Left cardiac atrium (tissue), 4 donors: ENCODE measurements at regions not wholly inside any gene's neighbourhood (a gene's known extent, or its start where the extent isn't known, plus 50 kb on each side); places are given as distances from the start of the nearest gene placed in this dataset.

Source experiments
- ATAC-seq, 2 donors: fragments of 200-7000 bp; cut with Tn5 transposase; one replicate each; pipeline ENCODE4 v1.9.1; 2020; ENCODE audit warnings: mild to moderate bottlenecking in 2 of 2, moderate library complexity in 2 of 2
- DNase-seq: peaks from one replicate; pipeline ENCODE4 v3.0.0-alpha.2; 2020
- intact Hi-C, 2 donors: fragments of 100-400 bp; cut with DNase I; formaldehyde crosslinking; loops; one replicate each; pipeline versions ENCODE4 v1.14.1 to v1.15.1; 2022 to 2023
- donor health status: DM: no; HTN: yes; CAD: no.
- donor health status: DM: no; HTN: yes; CAD: no; lungs with severe emphysema.
- donor health status: DM: yes; HTN: yes; CAD: no.
- donor health status: Dilated cardiomyopathy.

- intact Hi-C loops = no loop called here
- DNase-seq = no peak
- ATAC-seq = no peak
Observed at GRCh38 chr11:37406651-37407050, 808.6 kb upstream of the RAG2 start.

- DNase-seq (no peak), ATAC-seq (no peak)
- intact Hi-C loops = no loop called here
Observed at GRCh38 chr11:37404231-37404630, 806.2 kb upstream of the RAG2 start.

DNA sequence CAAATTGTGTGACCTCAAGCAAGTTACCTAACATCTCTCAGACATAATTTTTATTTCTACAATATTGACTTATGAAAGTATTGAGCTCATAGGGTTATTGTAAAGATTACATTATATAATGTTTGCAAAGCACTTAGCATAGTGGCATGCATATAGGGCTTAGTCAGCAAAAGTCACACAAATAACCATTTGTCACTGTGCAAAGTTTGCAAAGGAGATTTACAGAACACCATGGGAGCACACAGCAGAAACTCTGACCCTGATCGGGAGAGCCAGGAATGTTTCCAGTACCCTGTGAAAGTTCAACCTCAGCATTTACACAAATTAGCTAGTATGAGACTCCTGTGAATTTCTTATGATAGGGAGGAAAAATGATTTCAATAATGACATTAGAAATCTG, 804.6 kb upstream of the RAG2 start:
- ATAC-seq (no peak), DNase-seq (no peak)
- intact Hi-C loops = no loop called here

GRCh38 chr11:37394236-37394870, 796.3 kb upstream of the RAG2 start:
- no peak for DNase-seq
- intact Hi-C loops = no loop called here
- no peak for ATAC-seq

DNA sequence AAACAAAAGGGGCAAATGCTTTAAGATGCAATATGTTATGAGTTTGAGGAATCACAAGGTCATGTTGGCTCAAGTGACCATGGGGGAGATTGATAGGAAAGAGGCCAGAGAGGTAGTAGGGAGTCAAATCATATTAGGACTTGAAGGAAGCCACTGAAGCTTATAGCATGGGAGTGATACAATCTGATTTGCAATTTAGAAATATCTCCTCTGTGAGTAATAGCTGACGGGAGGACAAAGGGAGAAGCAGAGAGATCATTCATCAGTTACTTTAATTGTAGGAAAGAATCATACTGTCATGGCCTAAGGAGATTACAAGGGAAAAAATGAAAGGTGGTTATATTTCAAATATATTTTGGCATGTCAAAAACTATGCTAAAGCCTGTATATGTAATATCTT, 793.6 kb upstream of the RAG2 start:
- intact Hi-C loops = no loop called here
- DNase-seq = no peak
- no peak for ATAC-seq

- ATAC-seq (no peak), DNase-seq (no peak)
- intact Hi-C loops = no loop called here
Observed at GRCh38 chr11:37390576-37391083, 792.6 kb upstream of the RAG2 start.

GRCh38 chr11:37378958-37379357, 780.9 kb upstream of the RAG2 start:
- DNase-seq (no peak), ATAC-seq (no peak)
- intact Hi-C loops = no loop called here

GRCh38 chr11:37372667-37373066, 774.6 kb upstream of the RAG2 start:
- intact Hi-C loops = no loop called here
- no peak for ATAC-seq

DNA sequence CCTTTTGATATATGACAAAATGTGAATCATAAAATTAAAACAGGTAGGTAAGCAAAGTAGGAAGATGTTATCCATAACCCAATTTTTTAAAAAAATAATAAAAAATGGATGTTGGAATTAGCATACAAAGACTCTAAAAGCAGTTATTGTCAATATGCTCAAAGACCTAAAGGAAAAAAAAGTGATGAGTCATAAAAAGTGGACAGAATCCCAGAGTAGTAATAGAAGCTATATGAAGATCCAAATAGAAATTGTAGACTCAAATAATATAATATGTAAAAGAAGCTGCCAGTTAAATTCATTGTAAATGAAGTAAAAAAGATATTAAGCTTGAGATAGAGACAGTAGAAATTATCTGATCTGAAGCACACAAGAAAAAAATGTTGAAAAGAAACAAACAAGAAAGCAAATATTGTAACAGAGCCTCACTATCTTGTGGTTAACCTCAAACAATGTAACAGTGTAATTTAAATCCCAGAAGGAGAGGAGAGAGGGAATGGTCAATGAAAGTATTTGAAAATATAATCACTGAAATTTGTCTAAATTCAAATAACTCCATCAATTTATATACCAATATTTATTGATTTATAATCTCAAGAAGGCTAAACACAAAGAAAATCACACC, 773.4 kb upstream of the RAG2 start:
- ATAC-seq (no peak), DNase-seq (no peak)
- intact Hi-C loops = no loop called here

More at GRCh38 chr11:37372667-37373066, 774.6 kb upstream of the RAG2 start:
- DNase-seq = no peak

GRCh38 chr11:37370817-37371216, 772.8 kb upstream of the RAG2 start:
- intact Hi-C loops = no loop called here
- DNase-seq (no peak), ATAC-seq (no peak)

DNA sequence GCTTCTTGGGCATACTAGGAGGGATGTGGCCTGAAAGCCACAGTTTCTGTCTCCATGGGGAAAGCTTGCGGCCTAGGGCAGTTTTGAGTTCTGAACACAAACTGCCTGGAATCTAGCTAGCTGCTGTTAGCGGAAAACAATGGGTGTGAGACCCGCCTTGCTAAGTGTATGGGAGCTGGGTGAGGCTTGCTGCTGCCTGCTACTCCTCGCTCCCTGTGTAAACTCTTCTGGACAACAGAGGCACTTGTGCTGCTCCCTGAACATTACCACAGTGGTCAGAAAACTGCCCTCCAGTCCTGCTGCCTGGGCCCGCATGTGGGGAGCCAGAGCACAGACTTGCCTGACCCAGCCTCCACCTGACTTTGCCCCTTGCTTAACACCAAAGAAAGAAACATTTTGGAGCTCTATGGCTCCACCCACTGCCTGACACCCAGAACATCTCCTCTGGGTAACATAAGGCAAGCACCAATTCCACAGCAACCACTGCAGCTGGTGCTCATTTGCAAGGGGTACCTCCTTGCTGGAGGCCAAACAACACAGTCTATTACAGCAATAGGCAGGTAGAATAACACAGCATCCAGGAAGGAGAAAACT, 766.3 kb upstream of the RAG2 start:
- intact Hi-C loops = no loop called here
- DNase-seq = no peak
- ATAC-seq = no peak

DNA sequence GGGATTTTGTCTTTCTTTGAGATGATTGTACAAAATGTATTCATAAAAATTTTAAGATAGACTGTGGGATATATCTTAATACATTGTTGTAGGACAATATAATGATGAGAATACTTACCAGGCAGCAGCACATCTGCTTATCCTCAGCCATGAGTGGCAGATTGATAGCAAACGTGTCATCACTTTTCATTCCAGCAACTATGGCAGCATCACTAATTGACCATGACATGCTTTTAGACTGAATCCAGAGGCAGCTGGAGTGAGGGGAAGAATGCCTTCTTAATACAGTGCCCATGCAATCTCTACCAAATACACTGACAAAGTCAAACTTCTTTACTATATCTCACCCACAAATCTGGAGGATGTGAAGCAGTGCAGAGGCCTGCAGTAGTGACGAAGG, 755.2 kb upstream of the RAG2 start:
- intact Hi-C loops = no loop called here
- DNase-seq = no peak
- no peak for ATAC-seq

- ATAC-seq = no peak
- DNase-seq = no peak
- intact Hi-C loops = no loop called here
Observed at GRCh38 chr11:37352485-37352884, 754.4 kb upstream of the RAG2 start.

GRCh38 chr11:37343290-37343689, 745.3 kb upstream of the RAG2 start:
- DNase-seq = no peak
- no peak for ATAC-seq
- intact Hi-C loops = no loop called here

DNA sequence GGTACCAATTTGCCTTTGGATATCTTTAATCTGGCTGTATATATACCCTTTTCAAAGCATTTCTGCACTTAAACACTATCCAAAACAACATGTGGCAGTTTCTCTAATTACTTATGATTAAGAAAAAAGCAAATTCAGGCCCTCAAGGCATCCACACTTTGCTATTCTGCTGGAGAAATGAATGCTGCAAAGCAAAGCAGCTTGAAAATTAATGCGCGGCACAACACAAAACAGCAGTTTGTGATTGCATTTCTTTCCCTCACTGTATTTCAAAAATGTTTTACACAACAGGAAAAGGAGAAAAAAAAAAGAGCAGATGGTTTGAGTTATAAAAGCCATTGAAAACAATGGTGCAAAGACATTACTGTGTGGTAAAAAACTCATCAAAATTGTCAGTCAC, 738.4 kb upstream of the RAG2 start:
- intact Hi-C loops = no loop called here
- DNase-seq (no peak), ATAC-seq (no peak)

DNA sequence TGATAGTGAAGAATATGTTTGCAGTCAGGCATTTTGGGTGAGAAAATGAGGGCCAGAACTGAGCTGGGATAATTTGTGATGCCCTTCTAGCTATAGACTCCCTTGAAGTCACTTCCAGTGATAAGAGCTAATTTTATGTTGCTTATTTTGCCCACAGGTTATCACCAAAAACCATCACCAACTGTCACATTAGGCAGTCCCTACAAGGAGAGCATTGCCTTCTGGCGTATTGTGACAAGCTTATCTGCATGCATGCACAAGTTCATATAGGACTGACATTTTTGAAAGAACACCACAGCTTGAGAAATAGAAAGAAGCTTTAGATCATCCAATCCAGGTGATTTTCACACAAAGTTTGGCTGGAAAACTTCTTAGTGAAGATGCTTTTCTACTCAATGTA, 735.3 kb upstream of the RAG2 start:
- no peak for ATAC-seq
- no peak for DNase-seq
- intact Hi-C loops = no loop called here

DNA sequence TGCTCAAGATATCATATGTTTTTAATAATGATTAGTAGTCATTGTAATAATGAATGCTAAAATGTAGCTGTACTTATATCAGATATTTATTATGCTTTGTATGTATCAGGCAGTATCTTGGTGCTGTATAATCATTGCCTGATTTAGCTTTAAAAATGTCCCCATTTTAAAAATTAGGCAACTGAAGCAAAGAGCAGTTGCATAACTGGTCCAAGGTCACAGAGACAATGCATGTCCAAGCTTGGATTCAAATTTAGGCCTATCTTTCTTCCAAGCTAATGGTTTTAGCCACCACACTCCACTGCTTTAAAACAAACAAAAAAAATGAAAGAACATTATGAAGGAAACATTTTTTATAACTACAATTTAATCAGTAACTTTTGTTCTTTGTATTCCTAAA, 725.8 kb upstream of the RAG2 start:
- DNase-seq (no peak), ATAC-seq (no peak)
- intact Hi-C loops = no loop called here

DNA sequence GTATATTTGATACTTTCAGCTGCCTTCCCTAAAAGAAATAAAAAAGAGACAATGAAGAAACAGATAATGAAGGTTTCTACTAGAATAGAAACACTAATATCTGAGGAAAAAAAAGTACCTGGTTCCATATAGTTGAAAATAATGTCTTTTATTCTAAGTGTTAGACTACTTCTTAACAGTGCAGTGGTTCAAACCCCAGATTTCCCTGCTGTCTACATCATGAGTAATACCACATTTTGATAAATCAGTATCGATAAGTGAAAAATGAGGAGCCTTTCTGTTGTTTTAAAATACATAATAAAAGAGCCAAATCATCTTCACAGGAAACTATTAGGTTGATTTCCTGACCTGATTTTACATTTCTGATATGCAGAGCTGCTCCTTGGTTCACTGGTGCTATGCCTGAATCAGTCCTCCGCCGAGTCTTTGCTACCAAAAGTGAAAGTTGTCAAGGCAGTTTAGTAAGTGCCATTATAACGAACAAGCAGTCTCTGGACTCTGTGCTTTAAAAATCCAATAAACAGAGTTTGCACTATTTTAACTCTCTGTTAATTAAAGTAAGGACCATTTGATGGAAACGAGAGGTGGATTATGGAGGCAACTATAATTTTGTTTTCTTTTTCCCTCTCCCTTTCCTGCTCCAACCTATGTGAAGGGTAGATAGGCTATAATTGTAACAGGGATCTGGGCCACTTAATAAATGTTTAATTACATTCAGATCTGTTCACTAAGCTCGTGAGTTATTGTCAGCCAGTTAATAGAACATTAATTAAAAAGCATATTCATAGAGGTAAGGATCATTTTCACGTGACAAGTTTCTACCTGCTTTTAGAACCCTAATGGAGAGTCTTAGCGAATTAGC, 724.5 kb upstream of the RAG2 start:
- intact Hi-C loops = no loop called here
- DNase-seq (no peak), ATAC-seq (no peak)

DNA sequence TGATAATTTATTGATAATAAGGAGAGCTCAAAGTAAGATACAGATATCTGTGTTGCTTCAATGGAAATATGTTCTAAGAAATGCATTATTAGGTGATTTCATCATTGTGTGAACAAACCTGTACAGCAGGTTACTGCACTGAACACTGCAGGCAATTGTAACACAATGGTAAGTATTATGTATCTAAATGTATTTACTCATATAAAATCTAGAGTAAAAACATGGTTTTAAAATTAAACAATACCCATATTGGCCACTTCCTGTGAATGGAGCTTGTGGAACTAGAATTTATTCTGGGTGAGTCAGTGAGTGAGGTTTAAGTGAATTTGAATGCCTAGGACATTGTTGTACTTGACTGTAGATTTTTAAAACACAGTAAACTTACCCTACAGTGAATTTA, 722.9 kb upstream of the RAG2 start:
- no peak for ATAC-seq
- DNase-seq = no peak
- intact Hi-C loops = no loop called here

GRCh38 chr11:37317803-37318202, 719.8 kb upstream of the RAG2 start:
- DNase-seq = no peak
- ATAC-seq = no peak
- intact Hi-C loops = no loop called here
